Caki2 (cell line): ENCODE measurements at regions not wholly inside any gene's neighbourhood (a gene's known extent, or its start where the extent isn't known, plus 50 kb on each side); places are given as distances from the start of the nearest gene placed in this dataset.
"Not testable (repeated sequence)": the region's sequence is repeated elsewhere in the genome, so short reads cannot be mapped to it uniquely, and the experiment has no call there.

Source experiments
- DNase-seq: peaks from one replicate; pipeline ENCODE4 v3.0.0-alpha.2; 2015; ENCODE audit warnings: low read depth
- in situ Hi-C: cut with HindIII; loops from 2 replicates; pipeline ENCODE4 v1.10.0; 2016; ENCODE audit warnings: low sequenced_read_pairs, low pct_unique_long_range_greater_than_20kb, mixed read lengths

DNA sequence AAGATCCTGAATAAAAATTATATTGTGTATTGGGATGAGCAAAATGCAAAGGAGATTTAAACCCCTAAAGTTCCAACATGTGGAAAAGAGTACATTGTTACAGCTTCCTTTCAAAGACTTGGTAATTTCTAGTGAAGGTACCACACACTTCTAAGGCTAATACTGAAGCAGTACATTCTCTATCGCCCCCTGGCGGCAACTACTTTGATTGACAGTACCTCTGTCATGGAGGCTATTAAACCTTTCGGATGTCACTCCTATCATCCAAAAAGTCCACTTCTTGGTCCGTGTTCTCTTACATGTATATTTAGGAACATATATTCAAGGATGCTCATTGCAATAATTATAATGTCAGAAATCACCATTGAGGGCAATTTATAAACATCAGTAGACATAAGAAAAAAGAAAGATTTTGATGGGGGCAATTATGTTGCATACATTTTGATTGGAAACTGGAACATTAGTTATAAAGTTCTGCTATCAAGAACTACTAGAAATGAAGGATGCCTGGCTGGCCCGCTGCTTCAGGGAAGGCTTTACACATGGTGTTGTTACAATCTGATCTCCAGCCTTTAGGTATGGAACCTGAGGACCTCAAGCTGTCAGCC is 601.6 kb downstream of the CPS1 start:
- in situ Hi-C loops, result no loop called here
- DNase-seq, result peak; percentile 26

DNA sequence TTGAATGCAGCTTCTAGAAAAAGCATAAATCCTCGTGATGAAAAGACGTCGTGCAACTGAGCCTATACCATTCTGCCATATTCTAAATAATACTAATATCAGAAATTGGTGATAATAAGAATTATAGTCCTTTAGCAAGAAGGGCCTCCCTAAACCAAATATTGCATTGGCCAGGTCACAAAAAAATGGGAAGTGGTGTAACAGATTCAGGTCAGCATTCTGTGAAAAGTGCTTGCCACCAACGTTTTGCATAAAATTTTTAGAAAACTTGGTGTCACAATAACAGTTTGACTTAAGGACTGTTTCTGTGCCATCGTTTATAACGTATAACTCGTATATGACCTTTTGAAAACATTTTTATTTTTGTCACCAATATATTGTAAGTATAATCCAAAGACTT is 603.6 kb downstream of the CPS1 start:
- DNase-seq, result no peak
- in situ Hi-C loops, result no loop called here

DNA sequence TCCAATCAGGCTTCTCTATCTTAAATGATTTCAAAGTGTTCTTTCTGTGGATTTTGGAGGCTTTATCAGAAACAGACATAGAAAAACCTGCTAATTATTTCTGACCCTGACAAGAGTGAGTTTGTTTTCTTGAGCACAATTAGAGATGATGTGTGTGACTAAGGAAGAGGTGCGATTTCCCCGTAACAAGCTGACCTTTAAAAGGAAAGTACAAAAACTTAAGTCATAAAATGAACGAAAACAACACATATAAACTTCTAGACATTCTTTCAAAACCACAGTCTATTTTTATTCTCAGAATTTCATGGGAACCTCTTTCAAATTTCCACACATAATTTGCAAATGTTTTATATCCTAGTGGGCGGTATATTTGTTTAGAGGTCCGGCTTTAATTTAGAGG is 604.8 kb downstream of the CPS1 start:
- in situ Hi-C loops, result no loop called here

GRCh38 chr2:211162911-211163310 is 606.5 kb downstream of the CPS1 start:
- DNase-seq, result no peak
- in situ Hi-C loops, result no loop called here

More for the DNA sequence above, 604.8 kb downstream of the CPS1 start:
- no peak for DNase-seq

- in situ Hi-C loops, result no loop called here
- no peak for DNase-seq
These were observed 614.4 kb downstream of the CPS1 start for GRCh38 chr2:211170843-211171242.

DNA sequence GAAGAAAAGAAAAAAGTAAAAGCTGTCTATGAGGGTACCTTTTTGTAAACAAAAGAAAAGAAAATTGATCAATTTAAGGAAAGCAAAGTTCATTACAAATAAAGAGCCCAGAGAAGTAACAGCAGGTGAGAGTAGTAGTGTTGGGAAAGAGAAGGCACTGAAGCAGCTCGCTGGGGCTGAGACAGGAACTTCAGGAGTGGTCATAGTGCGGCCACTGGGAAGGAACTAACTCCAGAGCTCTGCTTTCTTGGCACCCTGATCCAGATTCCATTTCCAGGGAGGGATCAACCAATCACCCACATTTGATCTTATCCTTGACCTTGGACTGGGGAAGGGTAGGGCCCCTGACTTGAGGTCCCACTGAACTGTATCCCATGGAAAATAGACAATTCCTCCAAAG is 617.6 kb downstream of the CPS1 start:
- in situ Hi-C loops, result no loop called here
- no peak for DNase-seq

GRCh38 chr2:211174631-211175030 is 618.2 kb downstream of the CPS1 start:
- no peak for DNase-seq
- in situ Hi-C loops, result no loop called here

DNA sequence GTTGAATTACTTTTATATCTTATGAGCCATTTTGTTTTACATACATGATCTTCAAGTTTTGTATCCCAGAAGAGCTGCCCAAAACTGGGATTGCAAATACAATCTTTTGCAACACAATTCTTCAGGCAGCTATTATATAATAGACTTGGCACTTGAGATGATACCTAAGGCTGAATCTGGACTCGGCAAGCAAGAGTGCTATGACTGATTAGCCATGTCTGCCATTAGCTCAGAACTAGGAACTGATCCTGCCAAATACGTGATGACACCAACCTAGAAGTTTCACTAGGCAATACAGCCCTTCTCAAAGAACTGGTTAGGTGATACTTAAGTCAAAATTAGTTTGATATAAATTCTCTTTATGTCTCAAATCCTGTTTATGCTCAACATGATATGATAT is 619.6 kb downstream of the CPS1 start:
- in situ Hi-C loops, result no loop called here
- no peak for DNase-seq

GRCh38 chr2:211176514-211177141 is 620.2 kb downstream of the CPS1 start:
- no peak for DNase-seq
- in situ Hi-C loops, result no loop called here

GRCh38 chr2:211181626-211182025 is 625.2 kb downstream of the CPS1 start:
- in situ Hi-C loops, result no loop called here

DNA sequence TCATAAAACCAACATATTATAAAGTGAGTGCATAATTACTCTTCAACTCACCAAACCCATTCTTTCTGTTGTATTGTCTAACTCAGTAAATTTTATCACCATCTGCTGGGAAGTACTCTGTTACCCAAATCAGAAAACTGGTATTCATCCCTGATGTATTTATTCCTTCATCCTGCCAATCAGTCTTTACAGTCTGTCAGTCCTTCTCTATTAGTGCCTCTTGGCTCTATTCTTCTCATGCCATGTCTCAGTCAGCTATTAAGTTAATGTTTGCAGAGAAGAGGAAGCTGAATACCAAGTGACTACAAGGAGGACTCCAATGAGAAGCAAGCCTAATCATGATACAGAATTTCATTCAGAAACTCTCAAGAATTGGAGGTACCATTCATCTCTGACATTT is 631.2 kb downstream of the CPS1 start:
- no peak for DNase-seq
- in situ Hi-C loops, result no loop called here

More at GRCh38 chr2:211181626-211182025, 625.2 kb downstream of the CPS1 start:
- DNase-seq, result no peak

- in situ Hi-C loops, result no loop called here
- DNase-seq, result no peak
These were observed 647.6 kb downstream of the CPS1 start for GRCh38 chr2:211203986-211204385.

GRCh38 chr2:211204456-211204855 is 648.1 kb downstream of the CPS1 start:
- no peak for DNase-seq
- in situ Hi-C loops, result no loop called here

DNA sequence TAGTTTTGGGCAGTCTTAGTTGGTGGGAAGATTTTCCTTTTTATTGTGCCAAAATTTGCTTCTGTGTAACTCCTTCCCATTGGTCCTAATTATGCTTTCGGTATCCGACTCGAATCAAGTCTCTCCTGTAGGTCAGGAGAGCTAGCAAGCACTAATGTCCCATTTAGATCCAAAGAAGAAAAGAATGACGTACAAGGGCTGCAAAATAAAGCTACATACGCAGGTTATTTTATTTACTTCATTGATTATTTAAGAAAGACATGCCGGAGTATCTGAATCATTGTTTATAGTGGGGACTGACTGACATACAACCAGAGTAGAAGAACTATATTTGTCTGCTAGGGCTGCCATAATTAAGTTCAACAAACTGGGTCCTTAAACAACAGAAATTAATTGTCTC is 648.5 kb downstream of the CPS1 start:
- in situ Hi-C loops, result no loop called here

DNA sequence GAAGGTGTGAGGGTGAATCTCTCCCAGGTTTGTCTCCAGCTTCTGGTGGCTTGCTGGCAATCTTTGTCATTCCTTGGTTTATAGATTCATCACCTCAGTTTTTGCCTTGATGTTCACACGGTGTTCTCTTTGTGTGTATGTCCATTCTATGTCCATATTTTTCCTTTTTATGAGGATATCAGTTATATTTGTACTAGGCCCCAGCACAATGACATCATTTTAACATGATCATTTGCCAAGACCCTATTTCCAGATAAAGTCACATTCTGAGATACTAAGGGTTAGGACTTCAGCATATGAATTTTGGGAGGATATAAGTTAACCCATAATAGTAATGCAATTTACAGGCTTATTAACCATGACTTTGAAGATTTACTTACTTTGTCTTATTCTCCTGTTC is 649.0 kb downstream of the CPS1 start:
- in situ Hi-C loops, result no loop called here
- DNase-seq, result no peak

More for the DNA sequence above, 648.5 kb downstream of the CPS1 start:
- no peak for DNase-seq

- DNase-seq, result no peak
- in situ Hi-C loops, result no loop called here
These were observed 649.4 kb downstream of the CPS1 start for GRCh38 chr2:211205836-211206235.

DNA sequence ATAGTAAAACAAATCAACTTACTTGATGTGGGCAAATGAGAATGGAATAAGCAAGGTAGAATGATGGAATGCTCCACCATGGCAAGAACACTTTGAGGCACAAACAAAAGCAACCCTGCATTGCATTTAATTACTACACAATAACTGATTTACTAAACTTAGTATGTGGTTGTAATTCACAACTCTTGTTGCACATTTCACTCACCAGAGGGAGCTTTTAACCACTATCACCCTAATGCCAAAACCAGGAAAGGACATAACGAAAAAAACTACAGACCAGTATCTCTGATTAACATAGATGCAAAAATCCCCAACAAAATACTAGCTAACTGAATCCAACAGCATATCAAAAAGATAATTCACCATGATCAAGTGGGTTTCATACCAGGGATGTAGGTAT is 659.8 kb downstream of the CPS1 start:
- no peak for DNase-seq
- in situ Hi-C loops, result no loop called here

GRCh38 chr2:211219548-211219947 is 663.1 kb downstream of the CPS1 start:
- in situ Hi-C loops, DNase-seq: not testable (repeated sequence)

DNA sequence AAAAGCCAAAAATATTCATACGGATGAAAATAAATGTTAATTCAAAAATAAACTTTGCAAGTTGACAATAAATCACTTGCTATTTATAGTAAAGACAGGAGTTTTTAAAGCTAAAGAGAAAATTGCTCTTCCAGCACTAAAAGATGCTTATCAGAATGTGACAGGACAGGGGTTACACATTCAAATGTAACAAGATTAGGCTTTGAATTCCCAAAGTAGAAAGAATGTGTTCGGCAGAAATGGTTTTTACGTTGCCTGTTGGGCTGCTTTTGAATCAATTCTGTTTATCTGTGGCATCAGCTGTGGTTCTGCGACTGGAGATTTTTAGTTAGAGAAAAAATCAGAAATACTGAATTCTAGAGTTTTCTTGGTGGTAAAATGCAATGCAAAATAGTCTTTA is 669.4 kb downstream of the CPS1 start:
- no peak for DNase-seq
- in situ Hi-C loops, result no loop called here

DNA sequence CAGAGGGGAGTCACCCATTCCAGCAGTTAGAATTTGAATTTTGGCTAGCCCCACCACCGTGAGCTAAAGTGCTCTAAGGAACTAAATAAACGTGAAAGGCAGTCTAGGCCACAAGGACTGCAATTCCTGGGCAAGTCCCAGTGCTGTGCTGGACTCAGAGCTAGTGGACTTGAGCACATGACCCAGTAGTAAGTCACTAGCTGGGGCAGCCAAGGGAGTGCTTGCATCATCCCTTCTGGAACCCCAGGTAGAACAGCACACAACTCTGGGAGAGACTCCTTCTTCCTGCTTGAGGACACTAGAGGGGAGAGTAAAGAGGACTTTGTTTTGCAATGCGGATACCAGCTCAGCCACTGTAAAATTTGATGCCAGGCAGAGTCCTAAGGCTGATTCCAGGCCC is 672.2 kb downstream of the CPS1 start:
- DNase-seq, result no peak
- in situ Hi-C loops, result no loop called here
